NB4 (cell line): ENCODE measurements at regions not wholly inside any gene's neighbourhood (a gene's known extent, or its start where the extent isn't known, plus 50 kb on each side); places are given as distances from the start of the nearest gene placed in this dataset.
"Not testable (repeated sequence)": the region's sequence is repeated elsewhere in the genome, so short reads cannot be mapped to it uniquely, and the experiment has no call there.

ENCODE experiments used
- DNase-seq: peaks from one replicate; pipeline ENCODE4 v3.0.0; 2010; ENCODE audit warnings: low read depth
- H3K4me3 ChIP-seq: one replicate; pipeline ENCODE4 v1.5.1; 2011; ENCODE audit warnings: mild to moderate bottlenecking, low read depth, low read length, moderate library complexity
- CTCF ChIP-seq: IDR thresholded peaks from one replicate; pipeline ENCODE4 v1.5.1; 2012; ENCODE audit warnings: low read depth, low read length
- MAX ChIP-seq: IDR thresholded peaks from 2 replicates; pipeline ENCODE4 v1.6.1; 2011; ENCODE audit warnings: low read depth, low read length
- MYC ChIP-seq: IDR thresholded peaks from 2 replicates; pipeline ENCODE4 v1.6.1; 2011; ENCODE audit warnings: low read depth, low read length
- POLR2A ChIP-seq: IDR thresholded peaks from 2 replicates; pipeline ENCODE4 v1.6.1; 2011; ENCODE audit warnings: mild to moderate bottlenecking; ENCODE audit not compliant: insufficient read length; ENCODE audit errors: extremely low read depth

- TF ChIP-seq MYC (no peak), POLR2A (no peak), CTCF (no peak), MAX (no peak)
- no peak overlapping the region for H3K4me3 ChIP-seq
- no peak for DNase-seq
These were observed 162.5 kb upstream of the STMND1 start for GRCh38 chr6:16939351-16939750.

GRCh38 chr6:16936893-16937292, 165.0 kb upstream of the STMND1 start:
- no peak for TF ChIP-seq MYC
- TF ChIP-seq POLR2A = no peak
- no peak for TF ChIP-seq CTCF
- no peak for TF ChIP-seq MAX
- no peak overlapping the region for H3K4me3 ChIP-seq
- no peak for DNase-seq

GRCh38 chr6:16933961-16934360, 167.9 kb upstream of the STMND1 start:
- TF ChIP-seq CTCF (no peak), MYC (no peak), POLR2A (no peak), MAX (no peak)
- DNase-seq = no peak
- no peak overlapping the region for H3K4me3 ChIP-seq

- no peak for TF ChIP-seq MYC
- TF ChIP-seq POLR2A = no peak
- TF ChIP-seq MAX = no peak
- no peak for TF ChIP-seq CTCF
These were observed 168.3 kb upstream of the STMND1 start for GRCh38 chr6:16933532-16933931.

GRCh38 chr6:16932920-16933319, 168.9 kb upstream of the STMND1 start:
- H3K4me3 ChIP-seq = no peak overlapping the region
- TF ChIP-seq MYC = no peak
- TF ChIP-seq MAX = no peak
- DNase-seq = no peak

More at GRCh38 chr6:16933532-16933931, 168.3 kb upstream of the STMND1 start:
- H3K4me3 ChIP-seq = no peak overlapping the region
- no peak for DNase-seq

GRCh38 chr6:16931079-16931478, 169.8 kb upstream of the ATXN1 start:
- not testable (repeated sequence) for DNase-seq, H3K4me3 ChIP-seq

- H3K4me3 ChIP-seq = no peak overlapping the region
- TF ChIP-seq CTCF (no peak), MYC (no peak), POLR2A (no peak), MAX (no peak)
- DNase-seq = no peak
These were observed 169.2 kb upstream of the ATXN1 start for GRCh38 chr6:16930432-16930831.
